ENCODE measurements at regions not wholly inside any gene's neighbourhood (a gene's known extent, or its start where the extent isn't known, plus 50 kb on each side); places are given as distances from the start of the nearest gene placed in this dataset.

DNA sequence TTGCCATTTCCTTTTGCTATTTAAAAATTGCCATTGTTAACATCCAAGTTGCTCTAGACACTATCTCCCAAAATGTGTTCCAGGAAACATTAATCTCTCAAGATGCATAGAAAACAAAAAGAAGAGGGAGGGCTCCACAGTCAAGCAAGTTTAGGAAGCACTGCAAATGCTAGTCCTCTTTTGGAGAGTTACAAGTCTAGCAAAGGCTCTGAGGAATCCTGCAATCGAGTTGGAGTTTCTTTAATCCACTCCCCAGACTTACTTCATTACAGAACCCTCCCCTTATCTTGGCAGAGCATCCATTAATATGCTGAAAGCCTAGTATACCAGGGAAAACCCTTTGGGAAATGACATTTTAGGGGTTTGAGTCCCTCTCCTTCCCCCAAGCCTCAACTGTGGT lies 147.9 kb downstream of the SYF2 start:
- no peak for TF ChIP-seq PPARA (CRISPR knock-in tag; IDR thresholded peaks at IDR 0.05; ENCODE audit: borderline replicate concordance)
- no peak for ATAC-seq

- no peak for ATAC-seq
- no peak for TF ChIP-seq RARB (CRISPR knock-in tag; IDR thresholded peaks at IDR 0.05)
- TF ChIP-seq ISL1 (CRISPR knock-in tag; IDR thresholded peaks at IDR 0.05) = no peak
- TF ChIP-seq, protein P1, sequence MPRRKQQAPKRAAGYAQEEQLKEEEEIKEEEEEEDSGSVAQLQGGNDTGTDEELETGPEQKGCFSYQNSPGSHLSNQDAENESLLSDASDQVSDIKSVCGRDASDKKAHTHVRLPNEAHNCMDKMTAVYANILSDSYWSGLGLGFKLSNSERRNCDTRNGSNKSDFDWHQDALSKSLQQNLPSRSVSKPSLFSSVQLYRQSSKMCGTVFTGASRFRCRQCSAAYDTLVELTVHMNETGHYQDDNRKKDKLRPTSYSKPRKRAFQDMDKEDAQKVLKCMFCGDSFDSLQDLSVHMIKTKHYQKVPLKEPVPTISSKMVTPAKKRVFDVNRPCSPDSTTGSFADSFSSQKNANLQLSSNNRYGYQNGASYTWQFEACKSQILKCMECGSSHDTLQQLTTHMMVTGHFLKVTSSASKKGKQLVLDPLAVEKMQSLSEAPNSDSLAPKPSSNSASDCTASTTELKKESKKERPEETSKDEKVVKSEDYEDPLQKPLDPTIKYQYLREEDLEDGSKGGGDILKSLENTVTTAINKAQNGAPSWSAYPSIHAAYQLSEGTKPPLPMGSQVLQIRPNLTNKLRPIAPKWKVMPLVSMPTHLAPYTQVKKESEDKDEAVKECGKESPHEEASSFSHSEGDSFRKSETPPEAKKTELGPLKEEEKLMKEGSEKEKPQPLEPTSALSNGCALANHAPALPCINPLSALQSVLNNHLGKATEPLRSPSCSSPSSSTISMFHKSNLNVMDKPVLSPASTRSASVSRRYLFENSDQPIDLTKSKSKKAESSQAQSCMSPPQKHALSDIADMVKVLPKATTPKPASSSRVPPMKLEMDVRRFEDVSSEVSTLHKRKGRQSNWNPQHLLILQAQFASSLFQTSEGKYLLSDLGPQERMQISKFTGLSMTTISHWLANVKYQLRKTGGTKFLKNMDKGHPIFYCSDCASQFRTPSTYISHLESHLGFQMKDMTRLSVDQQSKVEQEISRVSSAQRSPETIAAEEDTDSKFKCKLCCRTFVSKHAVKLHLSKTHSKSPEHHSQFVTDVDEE (CRISPR knock-in tag; IDR thresholded peaks at IDR 0.05) = no peak
- no peak for TF ChIP-seq PPARA (CRISPR knock-in tag; IDR thresholded peaks at IDR 0.05; ENCODE audit: borderline replicate concordance)
- no peak for TF ChIP-seq CSDC2 (CRISPR knock-in tag; IDR thresholded peaks at IDR 0.05)
- no peak for TF ChIP-seq BACH2 (CRISPR knock-in tag; IDR thresholded peaks at IDR 0.05; ENCODE audit: borderline replicate concordance)
Observed at GRCh38 chr1:25083481-25084345, 148.6 kb downstream of the SYF2 start.

DNA sequence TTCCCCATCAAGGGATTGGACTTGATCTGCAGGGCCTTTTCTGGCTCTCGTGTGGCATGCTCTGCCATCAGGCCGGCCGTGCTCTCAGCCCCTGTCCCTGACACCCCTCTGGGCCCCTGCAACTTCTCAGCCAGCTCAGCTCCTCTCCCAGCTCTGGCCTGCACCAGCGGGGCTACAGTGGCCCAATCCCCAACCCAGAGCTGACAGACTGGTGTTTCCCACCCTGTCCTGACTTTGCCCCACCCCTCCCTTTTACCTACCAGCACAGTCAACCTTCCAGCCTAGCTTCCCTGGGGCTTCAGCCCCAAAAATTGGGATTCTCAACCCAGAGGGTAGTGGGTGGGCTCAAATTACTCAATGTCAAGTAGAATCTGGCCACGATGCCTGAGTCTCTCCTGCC lies 149.3 kb downstream of the SYF2 start:
- TF ChIP-seq ZC3H10 (CRISPR knock-in tag; IDR thresholded peaks at IDR 0.05) (no peak), ARNTL (CRISPR knock-in tag; IDR thresholded peaks at IDR 0.05; ENCODE audit: borderline replicate concordance, low read depth) (no peak), ISL1 (CRISPR knock-in tag; IDR thresholded peaks at IDR 0.05) (no peak), SNAI2 (CRISPR knock-in tag; IDR thresholded peaks at IDR 0.05) (no peak), RARB (CRISPR knock-in tag; IDR thresholded peaks at IDR 0.05) (no peak), BACH2 (CRISPR knock-in tag; IDR thresholded peaks at IDR 0.05; ENCODE audit: borderline replicate concordance) (no peak), CREB5 (CRISPR knock-in tag; IDR thresholded peaks at IDR 0.05; ENCODE audit: low read depth) (no peak), ZFP3 (CRISPR knock-in tag; IDR thresholded peaks at IDR 0.05) (no peak), CSRNP3 (CRISPR knock-in tag; IDR thresholded peaks at IDR 0.05) (no peak), ZNF565 (CRISPR knock-in tag; conservative IDR thresholded peaks at IDR 0.05; ENCODE audit: low read depth) (no peak)
- no peak for ATAC-seq

DNA sequence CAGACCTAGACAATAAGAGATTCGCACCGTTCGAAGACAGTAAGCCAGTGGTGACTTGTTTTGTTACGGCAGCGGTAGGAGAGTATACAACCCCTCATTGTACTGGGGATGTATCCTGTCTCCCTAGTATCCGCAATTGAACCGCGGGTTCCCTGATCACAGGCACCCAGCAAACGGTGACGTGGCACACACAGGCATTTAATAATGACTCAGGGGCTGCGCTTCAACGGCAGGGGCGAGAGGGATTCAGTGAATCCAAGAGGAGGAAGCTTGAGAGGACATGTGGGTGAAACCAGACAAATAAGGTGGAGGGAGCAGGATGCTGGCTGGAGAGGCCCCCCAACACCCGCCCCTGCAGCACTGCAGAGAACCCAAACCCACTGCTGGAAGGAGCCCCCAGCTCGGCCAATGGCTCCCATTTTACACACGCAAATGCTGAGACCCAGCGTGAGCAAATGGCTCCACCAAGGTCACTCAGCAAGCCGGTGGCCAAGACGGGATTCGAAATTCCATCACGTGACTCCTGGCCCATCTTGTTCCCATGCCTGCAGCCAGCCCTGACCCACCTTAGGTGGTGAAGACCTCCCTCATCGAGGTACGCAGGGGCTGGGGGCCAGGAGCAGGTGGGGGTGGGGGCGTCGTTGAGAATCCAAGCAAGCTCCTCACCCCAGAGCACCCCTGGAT lies 149.9 kb downstream of the SYF2 start:
- no peak for ATAC-seq
- TF ChIP-seq CREB5 (CRISPR knock-in tag; IDR thresholded peaks at IDR 0.05; ENCODE audit: low read depth) (no peak), CSDC2 (CRISPR knock-in tag; IDR thresholded peaks at IDR 0.05) (no peak), ARNTL (CRISPR knock-in tag; IDR thresholded peaks at IDR 0.05; ENCODE audit: borderline replicate concordance, low read depth) (no peak)
- TF ChIP-seq, protein P2, sequence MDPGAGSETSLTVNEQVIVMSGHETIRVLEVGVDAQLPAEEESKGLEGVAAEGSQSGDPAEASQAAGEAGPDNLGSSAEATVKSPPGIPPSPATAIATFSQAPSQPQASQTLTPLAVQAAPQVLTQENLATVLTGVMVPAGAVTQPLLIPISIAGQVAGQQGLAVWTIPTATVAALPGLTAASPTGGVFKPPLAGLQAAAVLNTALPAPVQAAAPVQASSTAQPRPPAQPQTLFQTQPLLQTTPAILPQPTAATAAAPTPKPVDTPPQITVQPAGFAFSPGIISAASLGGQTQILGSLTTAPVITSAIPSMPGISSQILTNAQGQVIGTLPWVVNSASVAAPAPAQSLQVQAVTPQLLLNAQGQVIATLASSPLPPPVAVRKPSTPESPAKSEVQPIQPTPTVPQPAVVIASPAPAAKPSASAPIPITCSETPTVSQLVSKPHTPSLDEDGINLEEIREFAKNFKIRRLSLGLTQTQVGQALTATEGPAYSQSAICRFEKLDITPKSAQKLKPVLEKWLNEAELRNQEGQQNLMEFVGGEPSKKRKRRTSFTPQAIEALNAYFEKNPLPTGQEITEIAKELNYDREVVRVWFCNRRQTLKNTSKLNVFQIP (CRISPR knock-in tag; IDR thresholded peaks at IDR 0.05; ENCODE audit: borderline replicate concordance, low read depth) = no peak

DNA sequence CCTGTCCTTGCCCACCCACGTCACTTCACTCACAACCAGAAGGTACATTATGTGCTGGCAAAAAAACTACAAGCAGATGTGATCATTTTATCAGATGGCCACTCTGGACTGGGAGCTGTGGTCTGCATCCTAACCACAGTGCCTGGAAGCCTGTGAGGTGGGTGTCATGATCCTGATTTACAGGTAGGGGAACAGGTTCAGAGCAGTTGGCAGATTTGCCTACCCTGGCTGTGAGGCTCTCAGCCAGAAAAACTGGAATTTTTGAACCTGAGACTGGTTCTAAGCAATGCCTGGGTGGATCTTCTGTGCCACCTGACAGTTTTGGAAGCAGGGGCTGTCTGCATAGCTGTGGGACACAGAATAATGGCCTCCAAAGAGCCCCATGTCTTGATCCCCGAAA lies 150.8 kb downstream of the SYF2 start:
- no peak for ATAC-seq
- TF ChIP-seq ZNF8 (CRISPR knock-in tag; IDR thresholded peaks at IDR 0.05) (no peak), OSR1 (CRISPR knock-in tag; IDR thresholded peaks at IDR 0.05) (no peak), ISL1 (CRISPR knock-in tag; IDR thresholded peaks at IDR 0.05) (no peak), ARNTL (CRISPR knock-in tag; IDR thresholded peaks at IDR 0.05; ENCODE audit: borderline replicate concordance, low read depth) (no peak), CSRNP3 (CRISPR knock-in tag; IDR thresholded peaks at IDR 0.05) (no peak), RARB (CRISPR knock-in tag; IDR thresholded peaks at IDR 0.05) (no peak), SNAI2 (CRISPR knock-in tag; IDR thresholded peaks at IDR 0.05) (no peak), ZNF565 (CRISPR knock-in tag; conservative IDR thresholded peaks at IDR 0.05; ENCODE audit: low read depth) (no peak), CREB5 (CRISPR knock-in tag; IDR thresholded peaks at IDR 0.05; ENCODE audit: low read depth) (no peak), CSDC2 (CRISPR knock-in tag; IDR thresholded peaks at IDR 0.05) (no peak)
- TF ChIP-seq, protein P2 (CRISPR knock-in tag; IDR thresholded peaks at IDR 0.05; ENCODE audit: borderline replicate concordance, low read depth) = no peak
